NCI-H460 (cell line): ENCODE measurements at regions not wholly inside any gene's neighbourhood (a gene's known extent, or its start where the extent isn't known, plus 50 kb on each side); places are given as distances from the start of the nearest gene placed in this dataset.

Experiments used
- DNase-seq: peaks from one replicate; pipeline ENCODE4 v3.0.0-alpha.2; 2016; ENCODE audit warnings: low read depth; ENCODE audit errors: extremely low read depth

- DNase-seq = no peak
These were observed 174.7 kb downstream of the LPIN1 start for GRCh38 chr2:11920993-11921583.

GRCh38 chr2:11922294-11922693, 175.9 kb downstream of the LPIN1 start:
- no peak for DNase-seq

GRCh38 chr2:11923935-11924334, 177.5 kb downstream of the LPIN1 start:
- DNase-seq = no peak

GRCh38 chr2:11925295-11926066, 179.0 kb downstream of the LPIN1 start:
- no peak for DNase-seq

- no peak for DNase-seq
These were observed 183.9 kb downstream of the LPIN1 start for GRCh38 chr2:11930211-11930761.

- no peak for DNase-seq
These were observed 185.6 kb downstream of the LPIN1 start for GRCh38 chr2:11932048-11932512.

- DNase-seq = no peak
These were observed 186.5 kb downstream of the LPIN1 start for GRCh38 chr2:11932962-11933361.

GRCh38 chr2:11933854-11934253, 187.4 kb downstream of the LPIN1 start:
- DNase-seq = no peak

- no peak for DNase-seq
These were observed 190.3 kb downstream of the LPIN1 start for GRCh38 chr2:11936761-11937160.

- no peak for DNase-seq
These were observed 191.8 kb downstream of the LPIN1 start for GRCh38 chr2:11938196-11938595.

- no peak for DNase-seq
These were observed 193.1 kb downstream of the LPIN1 start for GRCh38 chr2:11939523-11939922.

- DNase-seq = no peak
These were observed 193.8 kb downstream of the LPIN1 start for GRCh38 chr2:11940121-11940743.

GRCh38 chr2:11940799-11941198, 194.4 kb downstream of the LPIN1 start:
- no peak for DNase-seq

- DNase-seq = no peak
These were observed 195.1 kb downstream of the LPIN1 start for GRCh38 chr2:11941201-11942177.

GRCh38 chr2:11942178-11942569, 195.7 kb downstream of the LPIN1 start:
- no peak for DNase-seq

- DNase-seq = no peak
These were observed 197.9 kb downstream of the LPIN1 start for GRCh38 chr2:11944311-11944710.

- no peak for DNase-seq
These were observed 199.0 kb downstream of the LPIN1 start for GRCh38 chr2:11945139-11946126.

- DNase-seq = no peak
These were observed 201.5 kb downstream of the LPIN1 start for GRCh38 chr2:11947956-11948355.
